ENCODE measurements at regions not wholly inside any gene's neighbourhood (a gene's known extent, or its start where the extent isn't known, plus 50 kb on each side); places are given as distances from the start of the nearest gene placed in this dataset.

DNA sequence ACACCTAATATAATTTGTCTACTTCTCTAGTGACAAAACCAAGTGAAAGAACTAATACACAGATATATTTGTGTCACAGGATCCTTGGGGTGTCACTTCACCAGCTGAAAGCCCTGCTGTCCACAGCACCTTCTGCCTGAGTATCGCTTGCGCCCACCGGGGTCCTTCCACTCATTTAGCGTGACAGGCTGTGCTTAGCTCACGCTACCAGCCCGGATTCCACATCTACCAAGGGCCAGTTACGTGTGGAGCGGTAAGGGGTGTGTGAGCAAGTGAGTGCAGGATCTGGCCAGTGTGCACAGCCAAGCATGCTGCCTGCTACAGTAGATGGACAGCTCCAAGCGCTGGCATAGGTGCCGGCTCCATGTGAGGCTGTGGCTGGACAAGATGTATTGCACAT, 810.9 kb downstream of the NSUN3 start:
- Histone ChIP-seq H3K4me1 (replicated peaks in 1 of 2) (no peaks in the 10 kb centered on the region), H3K27ac (no peak overlapping the region), H3K4me3 (no peak overlapping the region), H3K27me3 (no peaks in the 10 kb centered on the region), H3K36me3 (replicated peaks in 1 of 2) (no peaks in the 10 kb centered on the region), H3K9me3 (replicated peaks in 1 of 3) (no peaks in the 10 kb centered on the region)
- no peak for TF ChIP-seq POLR2A (IDR thresholded peaks at IDR 0.05)
- TF ChIP-seq, protein P1, sequence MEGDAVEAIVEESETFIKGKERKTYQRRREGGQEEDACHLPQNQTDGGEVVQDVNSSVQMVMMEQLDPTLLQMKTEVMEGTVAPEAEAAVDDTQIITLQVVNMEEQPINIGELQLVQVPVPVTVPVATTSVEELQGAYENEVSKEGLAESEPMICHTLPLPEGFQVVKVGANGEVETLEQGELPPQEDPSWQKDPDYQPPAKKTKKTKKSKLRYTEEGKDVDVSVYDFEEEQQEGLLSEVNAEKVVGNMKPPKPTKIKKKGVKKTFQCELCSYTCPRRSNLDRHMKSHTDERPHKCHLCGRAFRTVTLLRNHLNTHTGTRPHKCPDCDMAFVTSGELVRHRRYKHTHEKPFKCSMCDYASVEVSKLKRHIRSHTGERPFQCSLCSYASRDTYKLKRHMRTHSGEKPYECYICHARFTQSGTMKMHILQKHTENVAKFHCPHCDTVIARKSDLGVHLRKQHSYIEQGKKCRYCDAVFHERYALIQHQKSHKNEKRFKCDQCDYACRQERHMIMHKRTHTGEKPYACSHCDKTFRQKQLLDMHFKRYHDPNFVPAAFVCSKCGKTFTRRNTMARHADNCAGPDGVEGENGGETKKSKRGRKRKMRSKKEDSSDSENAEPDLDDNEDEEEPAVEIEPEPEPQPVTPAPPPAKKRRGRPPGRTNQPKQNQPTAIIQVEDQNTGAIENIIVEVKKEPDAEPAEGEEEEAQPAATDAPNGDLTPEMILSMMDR (IDR thresholded peaks at IDR 0.05), result no peak
- WGBS, 4 donors, result 95 to 97% (median 95%) methylated on average over 10 of the region's 10 CpGs
- DNase-seq, result no peak
- intact Hi-C loops (cut with DNase I), result no loop called here

DNA sequence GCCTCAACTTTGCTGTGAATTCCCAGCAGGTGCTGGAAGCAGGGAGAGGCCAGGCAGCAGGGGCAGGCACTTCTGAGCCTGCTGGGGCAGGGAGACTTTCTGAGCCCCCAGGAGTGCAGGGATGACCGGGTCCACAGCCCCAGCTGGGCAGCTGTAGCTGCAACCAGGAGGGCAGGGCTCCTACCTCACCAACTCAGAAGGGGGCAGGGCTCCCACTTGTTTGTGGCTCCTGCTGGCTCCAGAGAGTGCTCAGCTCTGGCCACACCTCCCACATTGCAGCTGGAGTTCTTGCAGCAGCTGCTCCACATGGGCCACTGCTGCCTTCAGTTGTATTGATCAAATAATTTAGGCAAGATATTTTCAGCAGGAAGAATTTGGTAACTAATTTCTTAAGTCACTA, 812.3 kb downstream of the NSUN3 start:
- intact Hi-C loops (cut with DNase I), result no loop called here
- 88 to 92% methylated on average over 1 of the region's 1 CpG; no CpG with 5 or more reads in 2 of the 4 donors for WGBS, 4 donors
- no peak for TF ChIP-seq POLR2A (IDR thresholded peaks at IDR 0.05)
- H3K4me1 ChIP-seq (replicated peaks in 1 of 2), result no peaks in the 10 kb centered on the region
- no peak for DNase-seq
- no peaks in the 10 kb centered on the region for H3K27me3 ChIP-seq
- H3K9me3 ChIP-seq (replicated peaks in 1 of 3), result no peaks in the 10 kb centered on the region
- no peaks in the 10 kb centered on the region for H3K36me3 ChIP-seq (replicated peaks in 1 of 2)
- no peak overlapping the region for H3K4me3 ChIP-seq
- H3K27ac ChIP-seq, result no peak overlapping the region

DNA sequence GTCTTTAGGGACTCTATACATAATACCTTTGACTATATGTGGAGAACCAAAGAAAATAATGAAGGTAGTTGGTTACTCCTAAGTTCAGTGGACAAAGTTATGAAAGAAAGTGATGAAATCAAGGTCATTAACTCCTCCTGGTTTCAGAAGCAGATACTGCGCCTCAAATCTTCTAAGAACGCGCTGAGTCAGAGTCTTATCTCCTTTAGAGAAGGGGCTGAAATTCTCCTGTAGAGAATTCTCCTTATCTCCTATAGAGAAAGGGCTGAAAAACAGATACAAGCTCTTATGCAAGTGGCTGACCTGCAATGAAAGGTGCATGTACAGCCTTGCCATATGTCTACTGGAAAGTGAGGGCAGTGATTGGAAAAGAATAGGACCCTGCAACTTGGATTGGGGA, 824.2 kb downstream of the NSUN3 start:
- intact Hi-C loops (cut with DNase I), result no loop called here
- Histone ChIP-seq H3K36me3 (replicated peaks in 1 of 2) (no peaks in the 10 kb centered on the region), H3K4me1 (replicated peaks in 1 of 2) (no peaks in the 10 kb centered on the region), H3K4me3 (no peak overlapping the region), H3K27me3 (no peaks in the 10 kb centered on the region), H3K9me3 (replicated peaks in 1 of 3) (no peaks in the 10 kb centered on the region), H3K27ac (no peak overlapping the region)
- TF ChIP-seq, protein P1 (IDR thresholded peaks at IDR 0.05), result no peak
- TF ChIP-seq POLR2A (IDR thresholded peaks at IDR 0.05), result no peak
- 46 to 59% (median 52%) methylated on average over 3 of the region's 3 CpGs for WGBS, 4 donors
- DNase-seq, result no peak

DNA sequence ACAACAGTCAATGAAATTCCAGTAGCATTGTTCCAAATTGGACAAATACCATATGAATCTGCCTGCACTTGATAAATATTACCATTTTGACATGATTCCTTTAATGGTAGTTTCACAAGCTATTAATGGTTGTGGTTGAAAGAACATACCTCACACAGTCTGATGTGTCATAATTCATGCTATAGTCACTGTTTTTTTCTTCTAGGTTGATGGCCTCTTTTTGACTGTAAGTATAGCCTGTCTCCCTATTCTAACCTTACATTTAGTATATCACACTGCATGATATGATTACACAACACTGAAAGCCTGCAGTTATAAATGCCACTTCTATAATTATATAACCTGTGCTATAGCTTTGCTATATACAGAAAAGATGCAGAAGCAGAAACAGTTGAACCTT, 834.1 kb downstream of the NSUN3 start:
- Histone ChIP-seq H3K27ac (no peak overlapping the region), H3K4me3 (no peak overlapping the region), H3K27me3 (no peaks in the 10 kb centered on the region), H3K9me3 (replicated peaks in 1 of 3) (no peaks in the 10 kb centered on the region), H3K4me1 (replicated peaks in 1 of 2) (no peaks in the 10 kb centered on the region), H3K36me3 (replicated peaks in 1 of 2) (no peaks in the 10 kb centered on the region)
- intact Hi-C loops (cut with DNase I), result no loop called here
- TF ChIP-seq, protein P1 (IDR thresholded peaks at IDR 0.05), result no peak
- no peak for DNase-seq

DNA sequence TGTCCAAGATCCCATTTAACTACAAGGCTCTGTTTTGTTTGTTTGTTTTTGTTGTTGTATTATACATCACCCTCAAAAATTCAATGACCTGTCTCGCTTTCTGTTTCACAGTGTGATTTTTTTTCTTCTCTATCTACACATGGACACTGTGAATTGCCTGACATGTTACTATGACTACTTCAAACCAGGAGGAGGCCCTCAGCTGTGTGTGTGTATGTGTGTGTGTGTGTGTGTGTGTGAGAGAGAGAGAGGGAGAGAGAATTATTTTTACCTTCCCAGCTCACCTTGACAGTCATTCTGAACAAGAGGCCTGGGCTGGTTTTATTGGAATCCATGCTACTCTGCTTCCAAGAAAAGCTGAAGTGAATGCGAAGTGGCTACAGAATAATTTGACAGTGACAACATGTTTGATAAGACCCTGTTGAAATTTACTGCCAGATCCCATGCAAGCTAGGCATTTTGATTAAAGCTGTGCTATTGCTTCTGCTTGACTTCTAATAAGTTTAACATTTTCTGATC, 841.4 kb downstream of the NSUN3 start:
- no peaks in the 10 kb centered on the region for H3K4me1 ChIP-seq (replicated peaks in 1 of 2)
- no peaks in the 10 kb centered on the region for H3K27me3 ChIP-seq
- no peak for DNase-seq
- no peak overlapping the region for H3K4me3 ChIP-seq
- WGBS, 4 donors, result 85 to 90% (median 87%) methylated on average over 2 of the region's 2 CpGs
- intact Hi-C loops (cut with DNase I), result no loop called here
- no peaks in the 10 kb centered on the region for H3K36me3 ChIP-seq (replicated peaks in 1 of 2)
- TF ChIP-seq, protein P1 (IDR thresholded peaks at IDR 0.05), result no peak
- no peak for TF ChIP-seq POLR2A (IDR thresholded peaks at IDR 0.05)
- H3K9me3 ChIP-seq (replicated peaks in 1 of 3), result no peaks in the 10 kb centered on the region
- H3K27ac ChIP-seq, result no peak overlapping the region
